Stimulated activated CD4-positive, alpha-beta T cell treated with anti-CD3 and anti-CD28 coated beads, Interleukin-2, amount 100 ng/mL, for 4 hours (primary cell): ENCODE measurements at regions not wholly inside any gene's neighbourhood (a gene's known extent, or its start where the extent isn't known, plus 50 kb on each side); places are given as distances from the start of the nearest gene placed in this dataset.

Experiments used
- DNase-seq: peaks from one replicate; pipeline ENCODE4 v3.0.0-alpha.2; 2020; ENCODE audit warnings: low read depth

DNA sequence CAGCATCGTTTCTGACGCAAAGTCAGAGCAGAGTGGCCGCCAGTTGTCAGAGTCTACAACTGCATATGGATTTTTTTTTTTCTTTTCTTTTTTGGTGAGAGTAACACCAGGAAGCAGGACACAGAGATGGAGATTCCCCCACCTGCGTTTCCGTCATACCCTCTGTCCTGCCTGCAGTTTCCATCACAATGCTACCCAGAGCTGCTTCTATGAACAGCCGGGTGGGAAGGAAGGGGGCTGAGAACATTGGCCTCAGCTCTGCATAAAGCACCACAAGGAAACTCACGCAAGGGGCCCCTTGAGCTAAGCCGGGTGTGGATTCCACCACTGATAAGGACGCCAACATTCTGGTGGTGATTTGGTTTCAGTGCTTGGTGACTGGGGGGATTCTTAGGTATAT, 183.5 kb upstream of the AFDN start:
- no peak for DNase-seq

DNA sequence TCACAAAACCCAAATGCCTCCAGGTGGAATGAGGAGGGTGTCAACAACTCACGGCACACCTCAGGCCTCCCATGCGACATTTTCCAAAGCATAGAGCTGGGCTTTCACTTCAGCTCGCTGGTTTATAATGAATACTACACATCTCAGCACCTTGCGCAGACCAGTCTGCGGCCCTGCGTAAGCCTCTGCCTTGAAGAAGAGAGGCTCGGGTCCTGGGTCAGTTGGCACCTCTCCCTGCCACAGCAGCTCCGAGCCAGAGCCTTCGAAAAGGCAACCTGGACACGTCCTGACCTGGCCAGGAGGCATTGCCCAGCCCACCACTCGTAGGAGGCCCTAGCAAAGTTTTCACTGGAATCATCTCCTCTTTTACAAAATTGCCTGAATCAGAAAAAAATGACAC, 183.0 kb upstream of the AFDN start:
- DNase-seq, result no peak

DNA sequence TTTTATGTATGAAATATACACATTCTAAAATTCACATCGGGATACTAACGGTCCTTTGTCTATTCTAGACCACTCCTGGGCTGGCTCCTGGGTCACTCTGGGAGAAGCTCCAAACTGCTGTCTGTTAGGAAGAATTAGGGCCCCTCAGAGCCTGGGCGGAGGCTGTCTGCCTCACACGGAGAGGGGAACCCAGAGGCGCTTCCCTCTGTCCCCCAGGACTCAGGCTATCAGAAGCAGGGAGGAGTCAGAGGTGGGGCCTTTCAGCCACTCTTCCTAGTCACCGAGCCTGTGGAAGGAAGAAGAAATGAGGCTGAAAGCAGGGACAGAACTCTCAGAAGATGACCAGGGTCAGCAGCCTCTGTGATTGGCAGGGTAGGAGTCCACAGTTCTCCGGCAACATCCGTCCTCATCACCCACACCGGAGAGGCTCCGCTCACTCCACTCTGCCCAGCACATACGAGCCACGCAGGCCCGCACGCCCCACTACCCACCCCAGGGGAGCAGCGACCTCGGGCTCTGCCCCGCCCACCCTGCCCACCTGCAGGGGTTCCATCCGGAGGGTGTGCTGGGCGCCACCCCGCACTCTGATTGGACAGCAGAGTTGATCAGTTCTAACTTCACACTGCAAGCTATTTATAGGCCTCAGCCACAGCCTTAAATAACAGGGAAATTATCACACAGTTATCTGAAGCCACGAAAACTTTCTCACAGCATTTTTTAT, 182.1 kb upstream of the AFDN start:
- no peak for DNase-seq

DNA sequence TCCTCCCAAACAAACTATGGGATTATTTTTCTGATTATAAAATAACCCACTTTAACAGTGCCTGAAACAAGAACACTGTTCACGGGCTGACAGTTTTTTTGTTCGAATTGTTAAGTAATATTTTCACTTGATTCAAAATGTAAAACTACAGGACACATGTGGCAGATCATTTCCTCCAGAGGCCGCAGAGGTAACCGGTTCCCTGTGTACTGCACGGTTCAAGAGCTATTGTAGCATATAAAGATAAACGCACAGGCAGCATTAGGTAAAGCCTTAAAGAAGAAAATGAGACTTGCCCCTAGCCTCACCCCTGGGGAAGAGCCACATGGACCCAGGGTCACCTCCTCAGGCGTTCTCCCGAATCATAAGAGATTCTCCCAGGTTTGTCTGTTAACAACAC, 181.3 kb upstream of the AFDN start:
- no peak for DNase-seq

DNA sequence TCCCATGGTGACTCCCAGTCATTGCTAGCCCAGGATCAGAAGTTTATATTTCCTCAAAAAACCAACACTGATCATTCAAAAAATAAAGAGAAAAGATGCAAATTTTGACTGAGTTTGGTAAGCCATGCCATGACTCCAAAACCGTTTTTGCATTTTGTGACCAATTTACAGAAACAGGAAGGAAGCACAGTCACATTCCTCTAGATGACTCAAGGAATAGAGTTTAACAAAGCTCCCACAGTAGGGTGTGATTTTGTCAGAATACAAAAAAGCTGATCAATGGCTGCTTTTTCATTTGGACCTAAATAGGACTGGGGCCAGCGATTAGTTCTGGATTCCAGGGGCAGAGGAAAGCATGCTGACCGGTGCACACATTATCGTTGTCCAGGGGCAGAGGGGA, 179.4 kb upstream of the AFDN start:
- no peak for DNase-seq

DNA sequence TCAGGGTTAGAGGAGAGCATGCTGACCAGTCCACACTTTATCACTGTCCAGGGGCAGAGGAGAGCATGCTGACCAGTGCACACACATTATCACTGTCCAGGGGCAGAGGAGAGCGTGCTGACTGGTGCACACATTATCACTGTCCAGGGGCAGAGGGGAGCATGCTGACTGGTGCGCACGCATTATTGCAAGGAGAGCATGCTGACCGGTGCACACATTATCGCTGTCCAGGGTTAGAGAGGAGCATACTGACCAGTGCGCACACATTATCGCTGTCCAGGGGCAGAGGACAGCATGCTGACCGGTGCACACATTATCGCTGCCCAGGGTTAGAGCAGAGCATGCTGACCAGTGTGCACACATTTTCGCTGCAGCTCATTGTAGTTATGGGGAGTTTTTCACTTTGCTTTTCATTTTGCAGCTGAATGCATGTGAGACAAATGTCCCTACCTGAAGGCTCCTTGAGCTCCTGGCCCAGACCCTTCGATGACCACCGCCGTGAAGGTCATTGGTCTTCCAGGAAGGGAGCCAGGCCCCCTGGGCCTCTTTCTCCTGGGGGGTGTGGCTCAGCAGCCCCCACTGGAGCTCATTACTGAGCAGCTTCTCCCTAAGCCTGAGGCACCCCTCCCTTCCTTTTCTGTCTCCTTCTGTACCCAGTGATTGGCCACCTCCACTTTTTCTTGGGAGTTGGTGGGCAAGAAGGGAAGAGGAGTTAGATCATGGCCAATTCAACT, 178.8 kb upstream of the AFDN start:
- no peak for DNase-seq

DNA sequence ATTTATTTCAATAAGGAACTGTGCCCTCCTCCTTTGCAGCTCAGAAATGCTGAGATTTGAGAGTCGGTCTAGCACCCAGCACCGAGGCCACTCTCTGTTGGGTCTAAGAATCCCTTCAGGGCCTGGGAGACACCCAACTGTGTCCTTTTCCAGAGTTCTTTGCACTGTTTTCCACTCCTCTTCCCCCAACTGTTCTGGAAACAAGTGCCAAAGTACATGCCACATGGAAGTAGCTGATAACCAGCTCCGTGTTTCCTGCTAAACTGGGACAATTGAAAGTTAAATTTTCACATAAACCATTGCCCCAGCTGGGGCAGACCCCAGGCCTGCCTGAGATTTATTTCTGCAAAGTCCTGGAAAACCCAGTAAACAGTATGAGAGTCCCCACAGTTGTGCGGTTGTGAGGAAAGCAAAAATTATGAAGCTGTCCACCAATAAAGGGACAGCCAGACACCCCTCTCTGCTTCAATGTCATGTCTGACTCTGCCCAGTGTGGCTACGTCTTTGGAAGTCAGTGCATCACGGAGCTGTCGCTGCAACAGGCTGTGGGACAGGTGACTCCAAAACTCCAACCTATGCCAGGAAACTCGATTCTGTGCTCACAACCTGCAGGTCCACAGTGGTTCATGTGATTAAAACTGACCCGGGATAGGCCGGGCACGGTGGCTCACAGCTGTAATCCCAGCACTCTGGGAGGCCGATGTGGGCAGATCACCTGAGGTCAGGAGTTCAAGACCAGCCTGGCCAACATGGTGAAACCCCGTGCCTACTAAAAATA, 178.0 kb upstream of the AFDN start:
- DNase-seq, result no peak

DNA sequence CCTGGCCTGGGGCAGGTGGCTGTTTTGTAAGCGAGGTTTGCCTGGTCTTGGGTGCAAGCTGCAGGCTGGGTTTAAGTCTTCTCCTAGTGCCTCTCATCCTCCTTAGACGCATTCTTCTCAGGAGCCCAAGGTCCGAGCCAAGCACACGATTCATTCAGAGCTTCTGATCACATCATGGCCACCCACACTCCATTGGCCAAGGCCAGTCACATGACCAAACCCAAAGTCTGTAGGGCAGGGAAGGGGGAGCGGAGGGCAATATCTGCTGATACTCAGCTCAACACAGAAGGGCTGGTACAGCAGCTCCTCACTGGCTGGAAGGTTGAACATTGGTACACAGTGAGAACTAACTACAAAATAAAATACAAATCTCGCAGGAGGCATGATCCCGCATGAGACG, 177.2 kb upstream of the AFDN start:
- no peak for DNase-seq

DNA sequence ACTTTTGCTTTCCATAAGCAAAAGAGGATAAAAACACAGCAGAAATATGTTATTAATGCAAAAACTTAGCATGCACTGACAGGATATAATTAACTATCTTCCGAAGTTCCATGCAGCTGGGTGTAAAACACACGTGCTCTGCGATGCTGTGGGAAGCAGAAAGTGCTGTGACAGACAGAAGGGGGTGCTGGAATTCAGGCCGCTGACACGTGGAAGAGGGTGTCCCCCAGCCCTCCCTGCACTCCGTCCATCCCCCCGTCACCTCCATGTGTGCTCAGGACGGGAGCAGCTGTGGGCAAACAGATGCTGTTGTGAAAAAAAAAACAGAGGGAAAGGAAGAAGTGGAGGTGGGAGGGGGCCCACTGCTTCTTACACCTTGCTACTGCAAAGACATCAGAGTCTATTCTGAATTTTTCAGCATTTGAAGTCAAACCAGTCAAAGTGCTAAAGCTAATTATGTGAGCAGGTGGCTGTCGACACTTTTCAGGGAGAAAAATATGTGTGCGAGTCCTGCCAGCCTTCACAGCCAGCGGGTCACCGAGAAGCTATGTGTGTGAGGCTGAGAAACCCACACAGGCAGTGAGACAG, 175.9 kb upstream of the AFDN start:
- DNase-seq, result no peak

DNA sequence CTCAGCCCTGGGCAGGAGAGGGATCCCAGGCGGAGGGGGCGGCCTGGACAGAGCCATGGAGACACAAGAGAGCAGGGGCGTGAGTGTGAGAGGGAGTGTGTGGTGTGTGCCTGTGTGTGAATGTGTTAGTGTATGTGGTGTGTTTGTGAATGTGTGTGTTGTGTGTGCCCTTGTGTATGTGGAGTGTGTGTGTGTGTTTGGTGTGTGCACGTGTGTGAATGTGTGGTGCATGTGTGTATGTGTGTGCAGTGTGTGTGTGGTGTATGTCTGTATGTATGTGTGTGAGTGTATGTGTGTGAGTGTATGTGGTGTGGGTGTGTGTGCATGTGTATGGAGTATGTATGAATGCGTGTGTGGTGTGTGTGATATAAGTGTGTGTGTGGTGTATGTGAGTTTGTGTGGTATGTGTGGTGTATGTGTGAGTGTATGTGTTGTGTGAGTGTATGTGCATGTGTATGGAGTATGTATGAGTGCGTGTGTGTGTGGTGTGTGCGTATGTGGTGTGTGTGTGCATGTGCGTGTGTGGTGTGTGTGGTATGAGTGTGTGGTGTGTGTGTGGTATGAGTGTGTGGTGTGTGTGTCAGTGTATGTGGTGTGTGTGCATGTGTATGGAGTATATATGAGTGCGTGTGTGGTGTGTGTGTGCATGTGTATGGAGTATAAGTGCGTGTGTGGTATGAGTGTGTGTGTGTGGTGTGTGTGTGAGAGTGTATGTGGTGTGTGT, 175.2 kb upstream of the AFDN start:
- no peak for DNase-seq

DNA sequence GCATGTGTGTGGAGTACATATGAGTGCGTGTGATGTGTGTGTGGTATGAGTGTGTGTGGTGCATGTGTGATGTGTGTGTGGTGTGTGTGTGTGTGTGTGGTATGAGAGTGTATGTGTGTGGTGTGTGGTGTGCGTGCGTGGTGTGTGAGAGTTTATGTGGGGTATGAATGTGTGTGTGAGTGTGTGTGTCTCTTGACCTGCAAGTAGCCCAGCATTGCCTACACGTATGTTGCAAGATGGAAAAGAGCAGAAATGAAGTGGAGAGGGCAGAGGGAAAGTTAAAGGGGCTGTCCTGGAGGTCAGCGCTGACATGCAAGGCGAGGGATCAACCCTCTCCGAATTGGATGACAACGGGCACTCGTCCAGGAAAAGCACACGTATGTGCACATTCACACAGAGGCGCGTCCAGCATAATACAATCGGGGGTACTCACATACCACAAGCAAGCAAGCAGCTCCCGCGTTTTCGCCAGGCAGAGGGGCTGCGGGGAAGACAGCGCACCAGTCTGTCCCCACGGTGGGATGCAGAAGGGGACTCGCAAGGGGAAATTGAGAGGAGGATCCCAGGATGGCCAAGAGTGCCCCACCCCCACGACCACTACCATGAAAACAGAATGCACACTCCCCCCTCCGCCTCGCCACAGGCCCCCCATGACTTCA, 174.5 kb upstream of the AFDN start:
- no peak for DNase-seq

DNA sequence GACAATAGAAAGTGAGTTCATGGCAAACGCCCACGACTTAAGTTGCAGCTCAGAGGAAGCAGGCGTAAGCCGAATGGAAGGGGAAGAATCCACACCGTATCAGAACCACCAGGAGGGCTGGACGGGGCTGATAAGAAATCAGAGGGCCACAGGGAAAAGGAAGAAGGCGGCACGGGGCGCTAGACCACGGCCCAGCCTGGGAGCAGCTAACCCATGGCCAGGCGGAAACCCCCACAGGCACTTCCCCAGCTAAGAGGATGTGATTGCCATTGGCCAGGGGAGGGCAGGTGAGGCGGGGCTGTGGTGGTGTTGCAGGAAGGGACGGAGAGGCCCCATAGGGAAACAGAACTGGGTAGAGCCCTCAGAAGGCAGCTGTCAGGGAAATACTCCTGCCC, 174.0 kb upstream of the AFDN start:
- DNase-seq, result no peak

DNA sequence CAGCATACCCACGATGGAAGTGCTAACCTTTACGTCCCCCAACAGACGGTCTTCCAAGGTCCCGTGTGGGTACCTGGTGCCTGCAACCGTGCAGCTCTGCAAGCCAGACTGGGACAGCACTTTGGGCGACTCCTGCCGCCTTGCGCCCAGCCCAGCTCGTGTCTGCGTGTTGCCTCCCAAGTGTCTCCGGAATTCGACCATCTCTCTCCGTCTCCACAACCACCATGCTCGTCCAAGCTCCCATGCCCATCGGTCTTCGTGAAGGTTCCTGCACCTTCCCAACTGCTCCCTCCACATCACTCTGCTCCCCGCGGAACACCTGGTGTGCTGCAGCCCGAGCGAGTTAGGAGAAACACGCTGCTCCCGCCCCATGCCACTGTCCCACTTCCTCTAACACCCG, 173.2 kb upstream of the AFDN start:
- DNase-seq, result no peak

DNA sequence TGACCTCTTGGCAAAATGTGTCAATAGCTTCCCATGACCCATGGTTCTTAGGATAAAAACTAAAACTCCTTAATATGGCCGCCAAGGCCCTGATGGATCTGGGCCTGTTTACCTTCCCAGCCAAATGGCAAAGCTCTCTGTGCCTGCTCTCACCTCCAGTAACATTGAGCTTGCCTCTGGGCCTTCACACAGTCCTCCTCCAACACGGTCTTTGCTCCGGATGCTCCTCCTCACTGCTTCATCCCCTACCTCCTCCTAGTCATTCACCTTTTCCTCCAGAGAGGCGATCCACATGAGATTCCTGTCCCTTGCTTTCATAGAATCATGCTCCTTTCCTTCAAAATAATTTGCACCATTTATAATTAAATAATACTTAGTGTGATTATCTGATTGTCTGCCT, 172.3 kb upstream of the AFDN start:
- DNase-seq, result no peak

DNA sequence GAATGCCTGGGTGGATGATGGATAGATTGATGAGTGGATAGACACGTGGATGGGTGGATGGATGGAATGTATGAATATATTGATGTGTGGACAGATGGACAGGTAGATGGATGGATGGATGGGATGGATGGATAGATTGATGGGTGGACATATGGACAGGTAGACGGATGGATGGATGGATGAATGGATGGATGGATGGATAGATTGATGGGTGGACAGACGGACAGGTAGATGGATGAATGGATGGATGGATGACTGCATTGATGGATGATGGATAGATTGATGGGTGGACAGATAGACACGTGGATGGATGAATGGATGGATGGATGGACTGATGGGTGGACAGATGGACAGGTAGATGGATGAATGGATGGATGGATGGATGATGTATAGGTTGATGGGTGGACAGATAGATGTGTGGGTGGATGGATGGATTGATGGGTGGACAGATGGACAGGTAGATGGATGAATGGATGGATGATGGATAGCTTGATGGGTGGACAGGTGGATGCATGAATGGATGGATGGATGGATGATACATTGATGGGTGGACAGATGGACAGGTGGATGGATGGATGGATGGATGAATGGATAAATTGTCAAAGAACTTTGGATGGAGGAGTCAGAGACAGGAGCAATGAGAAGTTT, 171.4 kb upstream of the AFDN start:
- DNase-seq, result no peak

DNA sequence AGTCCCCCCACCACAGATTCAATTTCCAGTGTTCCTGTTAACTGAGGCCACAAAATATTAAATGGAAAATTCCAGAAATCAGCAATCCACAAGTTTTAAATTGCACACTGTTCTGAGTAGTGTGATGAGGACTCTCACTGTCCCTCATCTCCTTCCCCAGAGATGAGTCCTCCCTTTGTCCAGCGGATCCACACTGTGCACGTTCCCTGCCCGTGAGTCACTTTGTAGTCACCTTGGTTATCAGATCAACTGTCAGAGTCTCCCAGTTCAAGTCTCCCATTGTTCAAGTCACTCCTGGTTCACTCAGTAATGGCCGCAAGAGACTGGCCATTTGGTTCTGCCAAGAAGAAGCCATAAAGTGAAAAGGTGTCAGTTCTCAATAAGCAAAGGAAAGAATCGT, 168.6 kb upstream of the AFDN start:
- no peak for DNase-seq

DNA sequence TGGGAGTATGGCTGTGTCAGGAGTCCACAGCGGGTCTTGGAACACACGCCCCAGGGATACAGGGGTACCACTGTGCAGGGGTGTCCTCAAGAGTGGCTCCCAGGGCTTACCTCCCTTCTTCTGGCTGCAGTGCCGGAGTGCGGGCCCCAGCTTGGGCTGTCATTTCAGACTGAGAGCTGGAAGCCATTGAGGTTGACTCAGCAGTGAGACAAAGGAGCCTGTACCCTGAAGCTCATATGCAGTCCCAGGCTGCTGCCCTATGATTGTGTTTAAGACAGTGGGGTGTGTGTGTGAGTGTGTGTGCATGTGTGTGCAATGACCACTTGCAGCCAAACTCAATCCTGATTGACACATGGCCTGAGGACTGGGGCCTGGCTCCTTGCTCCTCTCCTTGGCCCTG, 167.7 kb upstream of the AFDN start:
- no peak for DNase-seq

DNA sequence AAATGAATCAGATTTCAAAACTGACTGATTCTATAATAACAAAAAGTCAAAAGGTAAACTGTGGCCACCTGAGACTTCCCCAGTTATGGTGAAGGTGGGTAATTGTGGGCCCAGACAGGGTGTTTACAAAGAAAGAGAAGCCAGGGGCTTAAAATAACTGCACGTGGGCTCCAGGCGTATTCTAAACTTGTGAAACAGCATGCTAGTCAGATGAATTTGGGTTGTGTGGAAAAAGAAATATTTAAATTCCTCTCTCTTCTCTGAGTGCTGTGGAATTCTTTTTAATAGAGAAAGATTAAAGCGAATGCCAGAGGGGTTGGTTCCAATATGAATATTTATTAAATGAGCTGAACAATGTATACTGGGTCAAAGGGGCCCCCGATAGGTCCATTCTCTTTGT, 166.3 kb upstream of the AFDN start:
- DNase-seq, result no peak

DNA sequence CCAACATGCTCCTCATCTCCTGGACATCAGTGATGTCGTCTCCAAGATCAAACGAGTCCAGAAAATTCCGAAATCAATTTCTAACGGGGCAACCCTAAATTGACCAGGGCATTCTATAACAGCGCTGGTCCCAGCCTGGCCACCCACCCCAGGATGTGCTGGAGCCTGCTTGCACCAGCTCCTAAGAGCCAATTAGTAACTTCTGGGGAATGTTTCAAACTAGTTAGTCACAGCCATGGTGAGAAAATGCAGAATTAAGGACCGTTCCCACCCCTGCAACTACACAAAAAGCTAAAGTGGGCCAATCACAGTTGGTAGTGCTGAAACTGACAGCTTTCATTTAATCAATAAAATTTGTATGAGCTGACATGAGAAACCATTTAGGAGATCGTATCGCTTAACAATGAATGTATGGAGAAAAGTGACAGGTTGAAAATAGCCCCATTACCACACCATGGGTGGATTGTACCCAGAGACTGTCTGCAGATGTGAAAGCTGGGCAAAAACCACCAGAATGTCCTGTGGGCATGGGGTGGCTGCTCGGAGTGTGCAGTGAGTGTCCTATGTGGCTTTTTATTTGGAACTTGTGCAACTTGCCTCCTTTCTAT, 165.7 kb upstream of the AFDN start:
- DNase-seq, result no peak

DNA sequence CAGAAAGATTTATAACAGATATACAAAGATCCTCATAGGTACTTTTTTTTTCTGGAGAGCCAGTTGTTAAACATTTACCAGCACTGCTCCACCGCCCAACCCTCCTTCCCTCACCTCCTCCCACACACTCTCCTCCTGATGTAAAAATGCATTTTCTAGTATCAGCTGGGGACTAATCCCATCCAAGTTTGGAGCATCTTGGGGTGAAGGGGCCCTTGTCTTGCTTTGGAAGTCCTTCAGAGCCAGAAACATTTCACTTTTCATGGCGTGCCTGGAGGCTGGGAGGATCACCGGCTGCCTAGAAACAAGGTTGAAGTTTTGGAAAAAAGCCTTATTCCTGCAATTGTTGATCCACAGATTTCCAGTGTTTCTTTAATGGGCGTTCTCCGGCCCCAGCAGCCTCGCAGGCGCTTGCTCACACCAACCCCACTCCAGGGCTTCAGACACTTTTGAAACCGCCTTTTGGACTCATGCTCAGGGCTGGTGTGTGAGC, 165.1 kb upstream of the AFDN start:
- no peak for DNase-seq
